KOPT-K1 (cell line): ENCODE measurements at regions not wholly inside any gene's neighbourhood (a gene's known extent, or its start where the extent isn't known, plus 50 kb on each side); places are given as distances from the start of the nearest gene placed in this dataset.
"Not testable (repeated sequence)": the region's sequence is repeated elsewhere in the genome, so short reads cannot be mapped to it uniquely, and the experiment has no call there.

ENCODE experiments used
- H3K27ac ChIP-seq: fragments of 200-600 bp; sonication (generic); 2 replicates; pipeline ENCODE4 v1.5.1; 2016; ENCODE audit warnings: antibody characterized with exemption, mild to moderate bottlenecking, low read depth, low read length; ENCODE audit not compliant: poor library complexity, severe bottlenecking
- H3K36me3 ChIP-seq: fragments of 200-600 bp; sonication (generic); 2 replicates; pipeline ENCODE4 v1.5.1; 2017; ENCODE audit warnings: antibody characterized with exemption, mild to moderate bottlenecking, low read length, moderate library complexity; ENCODE audit not compliant: insufficient read depth
- H3K9me3 ChIP-seq: fragments of 200-600 bp; sonication (generic); 2 replicates; pipeline ENCODE4 v1.5.1; 2017; ENCODE audit warnings: antibody characterized with exemption, low read length, mild to moderate bottlenecking; ENCODE audit not compliant: insufficient read depth, poor library complexity, severe bottlenecking

DNA sequence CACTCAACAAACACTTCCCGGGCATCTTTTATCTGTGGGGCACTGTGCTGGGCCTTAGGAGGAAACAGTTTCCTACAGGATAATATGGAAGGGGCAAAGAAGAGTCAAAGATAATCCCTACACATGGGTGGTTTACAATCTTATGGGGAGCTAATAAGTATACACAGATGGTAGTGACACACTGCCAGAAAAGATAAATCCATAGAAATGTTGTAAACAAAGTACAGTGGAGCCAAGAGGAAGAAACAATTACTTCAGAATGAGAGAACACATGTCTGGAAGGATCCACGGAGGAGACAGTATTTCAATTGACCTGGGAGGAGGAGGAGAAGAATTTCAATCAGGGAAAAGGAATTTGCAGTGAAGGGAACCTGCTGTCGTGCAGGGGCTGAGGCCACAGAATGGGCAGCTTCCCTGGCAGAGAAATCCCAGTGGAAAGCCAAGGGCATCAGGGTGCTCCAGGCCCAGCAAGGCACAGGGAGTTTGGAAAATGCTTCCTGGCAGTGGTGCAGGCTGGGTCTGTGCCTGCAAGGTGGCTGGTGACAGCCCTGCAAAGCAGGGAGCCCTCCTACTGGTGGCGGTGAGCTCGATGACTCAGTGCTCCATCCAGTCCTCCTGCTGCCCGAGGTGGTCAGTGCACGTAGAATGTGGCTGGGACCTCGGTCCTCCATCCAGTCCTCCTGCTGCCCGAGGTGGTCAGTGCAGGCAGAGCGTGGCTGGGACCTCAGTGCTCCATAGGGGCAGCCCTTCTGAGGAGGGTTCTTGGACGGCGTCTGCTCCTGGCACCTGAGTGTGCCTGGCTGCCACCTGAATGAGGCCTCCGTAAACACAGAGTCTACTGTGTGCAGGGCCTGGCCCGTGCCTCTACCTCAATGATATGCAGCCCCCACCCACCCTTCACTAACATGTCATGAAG, 444.3 kb upstream of the B3GAT1 start:
- H3K36me3 ChIP-seq: no peaks in the 10 kb centered on the region
- H3K9me3 ChIP-seq: no peaks in the 10 kb centered on the region

DNA sequence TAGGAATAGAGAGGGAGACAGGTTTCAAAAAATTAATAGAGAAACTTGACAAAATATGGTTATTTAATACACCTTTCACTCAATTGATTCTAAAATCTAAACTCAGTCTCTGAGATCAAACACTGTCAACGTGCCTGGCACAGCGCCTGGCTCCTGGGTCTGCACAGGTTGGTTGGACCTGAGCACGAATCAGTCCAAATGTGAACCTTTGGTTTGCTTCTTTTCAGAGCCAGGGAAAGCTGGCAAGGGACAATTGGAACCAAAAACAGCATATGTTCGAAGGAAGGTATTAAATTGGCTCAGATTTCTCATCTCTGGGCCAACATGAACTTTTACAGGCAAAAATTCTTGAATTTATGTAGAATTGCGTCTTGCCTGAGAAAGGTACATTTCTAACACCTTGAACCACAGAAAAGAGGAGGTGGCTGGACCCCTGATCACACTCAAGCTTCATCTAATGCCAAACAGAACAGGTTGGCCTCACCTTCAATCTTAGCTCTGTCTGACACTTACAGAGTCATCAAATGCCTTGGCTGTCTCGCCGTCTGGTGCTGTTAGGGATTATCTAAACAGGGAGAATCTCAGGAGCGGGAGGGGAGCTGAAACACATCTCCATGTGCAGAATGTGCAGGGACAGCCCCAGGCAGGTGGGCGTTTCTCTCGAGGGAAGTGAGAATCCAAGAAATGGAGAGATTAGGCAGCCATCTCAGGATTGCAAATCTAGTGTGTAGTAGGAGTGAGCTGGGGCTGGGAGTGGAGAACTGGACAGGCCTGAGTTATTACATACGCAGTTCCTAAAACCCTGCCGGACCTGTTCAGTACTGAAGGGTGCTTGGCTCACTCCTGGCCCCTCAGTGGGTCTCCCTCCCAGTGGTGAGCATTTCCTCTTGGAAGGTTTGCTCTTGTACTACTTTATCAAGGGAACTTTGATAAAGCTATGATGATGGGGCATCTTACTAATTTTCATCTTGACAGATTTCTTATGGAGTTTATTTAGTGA, 442.2 kb upstream of the B3GAT1 start:
- no peaks in the 10 kb centered on the region for H3K9me3 ChIP-seq
- H3K36me3 ChIP-seq: no peaks in the 10 kb centered on the region
- no peak overlapping the region for H3K27ac ChIP-seq

More for the DNA sequence above, 444.3 kb upstream of the B3GAT1 start:
- H3K27ac ChIP-seq: no peak overlapping the region

DNA sequence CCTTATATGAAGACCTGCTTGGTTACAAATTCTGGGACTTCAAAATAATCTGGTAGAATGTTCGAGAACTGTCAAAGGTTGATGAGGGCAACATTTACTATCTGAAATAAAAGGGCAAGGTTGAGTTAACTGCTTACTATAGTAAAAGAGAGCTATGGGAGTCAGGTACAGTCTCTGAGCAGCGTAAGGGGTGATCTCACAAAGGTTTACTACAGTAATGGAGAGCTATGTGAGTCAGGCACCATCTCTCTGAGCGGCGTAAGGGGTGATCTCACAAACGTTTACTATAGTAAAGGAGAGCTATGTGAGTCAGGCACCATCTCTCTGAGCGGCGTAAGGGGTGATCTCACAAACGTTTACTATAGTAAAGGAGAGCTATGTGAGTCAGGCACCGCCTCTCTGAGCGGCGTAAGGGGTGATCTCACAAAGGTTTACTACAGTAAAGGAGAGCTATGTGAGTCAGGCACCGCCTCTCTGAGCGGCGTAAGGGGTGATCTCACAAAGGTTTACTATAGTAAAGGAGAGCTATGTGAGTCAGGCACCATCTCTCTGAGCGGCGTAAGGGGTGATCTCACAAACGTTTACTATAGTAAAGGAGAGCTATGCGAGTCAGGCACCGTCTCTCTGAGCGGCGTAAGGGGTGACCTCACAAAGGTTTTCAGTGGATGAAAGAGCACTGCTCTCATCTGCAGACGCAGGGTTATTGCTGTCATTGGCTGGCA, 439.6 kb upstream of the B3GAT1 start:
- H3K36me3 ChIP-seq, H3K9me3 ChIP-seq, H3K27ac ChIP-seq: not testable (repeated sequence)

DNA sequence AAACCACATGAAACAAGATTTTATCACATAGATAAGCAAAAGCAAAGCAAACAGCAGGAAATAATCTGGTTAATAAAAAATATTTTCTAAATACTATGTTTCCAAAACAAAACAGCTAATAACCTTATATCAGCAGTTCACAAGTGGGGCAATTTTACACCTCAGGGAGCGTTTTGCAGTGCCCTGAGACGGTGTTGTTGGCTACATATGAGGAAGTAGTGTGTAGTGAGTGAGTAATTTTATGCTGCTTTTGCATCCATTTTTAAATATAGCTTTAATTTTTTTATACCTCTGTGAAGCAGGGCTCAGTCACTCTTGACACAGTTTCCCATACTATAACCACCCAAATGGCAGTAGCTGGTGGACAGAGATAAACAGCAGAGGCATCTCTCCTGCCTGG, 438.5 kb upstream of the B3GAT1 start:
- H3K9me3 ChIP-seq: no peaks in the 10 kb centered on the region
- no peaks in the 10 kb centered on the region for H3K36me3 ChIP-seq
- no peak overlapping the region for H3K27ac ChIP-seq

DNA sequence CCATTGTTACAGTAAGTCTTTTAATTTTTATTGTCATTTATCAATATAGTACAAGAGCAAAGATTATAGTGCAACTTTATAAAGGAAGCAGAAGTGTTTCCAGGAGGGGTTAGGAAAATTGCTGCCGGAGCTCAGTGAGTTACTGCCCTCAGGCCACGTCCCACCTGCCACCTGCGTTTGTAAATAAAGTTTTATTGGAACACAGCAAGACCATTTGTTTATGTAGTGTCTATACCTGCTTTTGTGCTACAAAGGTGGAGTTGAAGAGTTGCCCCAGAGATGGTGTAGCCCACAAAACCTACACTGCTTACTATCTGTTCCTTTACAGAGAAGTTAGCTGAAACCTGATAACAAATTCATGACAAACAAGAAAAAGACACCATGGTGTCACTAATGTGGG, 437.8 kb upstream of the B3GAT1 start:
- H3K36me3 ChIP-seq: no peaks in the 10 kb centered on the region
- no peaks in the 10 kb centered on the region for H3K9me3 ChIP-seq
- no peak overlapping the region for H3K27ac ChIP-seq

DNA sequence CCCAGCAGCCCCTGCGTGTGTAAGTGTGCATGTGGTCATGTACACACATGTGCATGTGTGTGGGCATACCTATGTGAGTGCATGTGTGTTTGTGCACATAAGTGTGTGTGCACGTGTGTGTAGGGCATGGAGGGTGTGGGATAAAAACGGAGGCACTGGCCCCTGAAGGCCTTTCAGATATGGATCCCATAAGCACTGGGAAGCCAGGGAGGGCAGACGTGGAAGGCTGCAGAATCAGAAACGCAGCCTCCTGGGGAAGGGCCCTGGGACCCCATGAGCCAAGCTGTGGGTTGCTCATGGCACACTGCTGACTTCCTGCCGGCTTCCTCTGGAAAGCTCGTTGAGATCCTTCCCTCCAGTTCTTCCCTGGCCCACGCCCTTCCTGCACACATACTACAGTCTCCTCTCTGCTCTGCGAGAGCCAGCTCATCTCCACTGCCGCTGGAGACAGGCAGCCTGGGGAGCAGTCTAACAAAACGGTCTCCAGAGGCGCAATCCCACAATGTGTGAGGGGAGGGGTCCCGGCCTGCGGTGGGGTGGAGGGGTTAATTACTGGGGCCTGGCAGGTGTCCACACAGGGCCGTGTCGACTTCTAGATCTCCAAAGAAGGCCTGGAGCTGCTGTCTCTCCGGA, 435.2 kb upstream of the B3GAT1 start:
- H3K27ac ChIP-seq: no peak overlapping the region
- H3K9me3 ChIP-seq: no peaks in the 10 kb centered on the region
- no peaks in the 10 kb centered on the region for H3K36me3 ChIP-seq

DNA sequence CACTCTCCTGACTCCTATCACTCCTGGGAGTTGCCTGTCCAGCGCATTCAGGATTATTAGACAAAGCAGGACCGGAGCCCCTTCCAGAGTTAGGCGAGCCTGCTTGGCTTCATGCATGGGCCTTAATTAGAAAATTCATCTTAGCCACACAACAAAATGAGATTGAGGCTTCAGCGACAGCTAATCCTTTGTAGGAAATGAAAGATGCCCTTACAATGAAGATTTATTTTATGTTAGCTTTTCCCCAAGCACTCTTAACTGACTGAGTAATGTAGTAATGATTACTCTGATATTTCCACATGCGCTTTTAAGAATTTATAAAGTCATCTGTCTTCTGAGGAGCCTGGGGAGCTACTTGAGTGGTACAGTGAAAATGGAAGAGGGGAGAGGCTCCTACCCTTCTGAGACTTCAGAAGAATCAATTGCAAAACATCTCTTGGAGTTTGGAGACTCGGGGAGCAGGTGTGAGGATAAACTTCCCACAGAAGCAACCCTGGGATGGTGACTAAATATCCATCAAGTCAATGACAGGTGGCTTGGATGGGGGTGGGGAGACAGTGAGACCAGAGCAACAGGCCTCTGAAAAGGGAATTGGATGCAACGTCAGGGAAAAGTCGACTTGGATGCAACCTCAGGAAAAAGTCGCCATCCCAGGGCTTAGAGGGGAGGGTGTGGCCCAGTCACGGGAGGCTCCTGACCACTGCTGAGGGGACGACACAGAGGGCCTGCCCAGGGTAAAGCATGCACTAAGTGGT, 434.5 kb upstream of the B3GAT1 start:
- H3K9me3 ChIP-seq: no peaks in the 10 kb centered on the region
- no peaks in the 10 kb centered on the region for H3K36me3 ChIP-seq
- H3K27ac ChIP-seq: no peak overlapping the region

DNA sequence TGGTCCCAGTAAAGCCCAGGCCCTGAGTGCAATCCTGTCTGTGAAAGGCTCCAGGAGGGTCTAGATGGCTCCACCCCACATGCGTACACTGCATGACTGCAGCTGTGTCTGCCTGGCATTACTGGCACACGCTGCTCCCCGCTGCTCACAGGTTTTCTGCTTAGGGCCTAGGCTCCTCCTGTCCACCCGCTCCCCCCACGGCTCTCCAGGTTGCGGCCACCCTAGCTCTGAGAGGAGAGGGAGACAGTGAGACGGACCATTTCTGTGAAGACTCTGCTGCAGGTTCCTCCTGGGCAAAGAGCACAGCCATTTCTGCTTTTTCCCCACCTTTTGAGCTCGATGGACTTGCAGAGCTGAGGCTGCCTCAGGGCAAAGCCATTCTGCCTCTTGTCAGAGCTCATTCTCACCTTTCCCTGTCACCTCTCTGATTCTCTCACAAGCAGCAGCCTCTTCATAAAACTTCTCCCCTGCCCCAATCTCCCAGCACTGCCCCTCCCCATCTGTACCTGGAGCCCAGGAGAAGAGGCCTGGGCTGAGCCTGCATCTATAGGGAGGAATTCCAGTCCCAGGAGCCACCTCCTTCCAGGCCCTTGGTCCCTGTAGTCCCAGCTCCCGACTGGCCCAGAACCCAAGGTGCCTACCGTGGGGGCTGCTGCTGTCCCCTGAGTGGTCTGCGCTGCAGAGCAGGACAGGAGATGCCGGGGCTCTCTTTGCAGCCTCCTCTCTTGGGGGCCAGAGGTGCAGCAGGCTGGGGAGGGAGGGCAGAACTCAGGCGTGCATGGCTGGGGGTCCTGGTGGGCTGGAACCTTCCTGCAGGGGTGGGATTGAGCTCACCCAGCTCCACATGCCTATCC, 433.7 kb upstream of the B3GAT1 start:
- no peaks in the 10 kb centered on the region for H3K36me3 ChIP-seq
- H3K27ac ChIP-seq: no peak overlapping the region
- no peaks in the 10 kb centered on the region for H3K9me3 ChIP-seq

DNA sequence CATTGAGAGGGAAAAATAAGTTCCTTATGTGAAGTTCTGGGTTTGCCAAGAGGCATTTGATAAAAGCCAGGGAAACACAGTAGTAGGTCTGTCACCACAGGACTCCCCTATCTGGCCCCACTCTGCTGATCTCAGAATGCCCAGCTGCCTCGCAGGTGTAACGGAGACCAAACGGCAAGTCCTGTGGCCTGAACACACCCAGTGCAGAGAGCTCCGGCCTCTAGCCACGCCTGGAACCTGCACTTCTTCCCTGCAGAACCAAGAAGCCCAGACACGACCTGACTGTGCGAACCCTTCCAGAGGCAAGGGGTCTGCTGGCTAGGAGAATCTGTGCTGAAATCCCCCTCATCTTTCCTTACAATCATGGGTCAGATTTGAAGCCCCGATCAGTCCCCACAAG, 432.8 kb upstream of the B3GAT1 start:
- H3K36me3 ChIP-seq: no peaks in the 10 kb centered on the region
- H3K9me3 ChIP-seq: no peaks in the 10 kb centered on the region
- H3K27ac ChIP-seq: no peak overlapping the region

DNA sequence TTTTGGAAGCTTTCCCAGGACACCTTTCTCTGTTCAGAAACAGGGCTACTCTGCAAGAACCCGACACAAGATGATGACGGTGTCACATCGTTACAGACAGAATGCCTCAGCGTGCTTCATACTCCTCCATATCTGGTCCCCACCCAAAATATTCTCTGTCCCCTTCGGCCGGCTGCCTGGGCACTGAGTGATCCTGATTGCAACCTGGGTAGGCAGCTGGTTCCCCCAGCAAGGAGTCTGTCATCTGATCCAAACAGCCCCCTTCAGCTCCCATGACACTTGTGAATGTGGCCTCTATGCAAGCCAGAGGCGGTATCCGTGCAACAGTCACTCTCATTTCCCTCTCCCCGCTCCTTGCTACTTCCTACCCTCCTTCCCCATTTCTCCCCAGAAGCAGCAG, 431.7 kb upstream of the B3GAT1 start:
- Histone ChIP-seq H3K9me3 (no peaks in the 10 kb centered on the region), H3K27ac (no peak overlapping the region), H3K36me3 (no peaks in the 10 kb centered on the region)

DNA sequence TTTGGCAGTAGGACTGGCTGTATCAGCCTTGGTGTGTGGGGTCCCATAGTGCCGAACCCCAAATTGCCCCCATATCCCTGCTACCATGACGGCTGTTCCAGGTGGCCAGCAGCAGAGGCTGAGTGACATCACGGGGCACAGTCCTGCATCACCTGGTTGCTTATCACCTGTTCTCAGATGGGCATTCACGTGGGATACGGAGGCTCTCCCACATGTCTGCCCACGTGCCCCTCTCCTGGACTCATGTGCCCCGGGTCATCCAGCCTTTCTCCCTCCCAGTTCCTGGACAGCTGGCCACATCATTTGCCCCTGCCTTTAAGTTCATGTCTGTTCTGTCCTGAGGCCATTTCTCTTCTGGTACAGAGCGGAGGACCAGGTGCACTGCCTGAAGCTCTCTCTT, 431.0 kb upstream of the B3GAT1 start:
- Histone ChIP-seq H3K36me3 (no peaks in the 10 kb centered on the region), H3K9me3 (no peaks in the 10 kb centered on the region), H3K27ac (no peak overlapping the region)

DNA sequence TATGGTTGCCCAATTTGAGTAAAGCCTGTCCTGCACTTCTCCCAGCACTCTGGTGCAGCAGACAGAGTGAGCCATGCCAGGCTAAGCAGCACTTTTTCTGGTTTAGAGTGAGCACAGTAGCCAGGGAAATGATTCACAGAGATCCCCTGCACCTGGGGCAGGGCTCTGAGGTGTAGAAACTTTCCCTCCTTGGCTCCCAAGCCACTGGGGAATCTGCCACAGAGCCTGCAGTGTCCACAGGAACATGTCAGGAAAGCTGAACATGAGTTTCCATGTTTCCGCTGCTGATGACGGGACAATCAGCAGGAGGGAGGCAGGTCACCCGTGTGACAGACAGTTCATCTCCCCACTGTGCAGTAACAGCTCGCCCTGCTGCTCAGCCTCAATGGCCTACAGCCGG, 429.9 kb upstream of the B3GAT1 start:
- no peak overlapping the region for H3K27ac ChIP-seq
- H3K9me3 ChIP-seq: no peaks in the 10 kb centered on the region
- no peaks in the 10 kb centered on the region for H3K36me3 ChIP-seq

DNA sequence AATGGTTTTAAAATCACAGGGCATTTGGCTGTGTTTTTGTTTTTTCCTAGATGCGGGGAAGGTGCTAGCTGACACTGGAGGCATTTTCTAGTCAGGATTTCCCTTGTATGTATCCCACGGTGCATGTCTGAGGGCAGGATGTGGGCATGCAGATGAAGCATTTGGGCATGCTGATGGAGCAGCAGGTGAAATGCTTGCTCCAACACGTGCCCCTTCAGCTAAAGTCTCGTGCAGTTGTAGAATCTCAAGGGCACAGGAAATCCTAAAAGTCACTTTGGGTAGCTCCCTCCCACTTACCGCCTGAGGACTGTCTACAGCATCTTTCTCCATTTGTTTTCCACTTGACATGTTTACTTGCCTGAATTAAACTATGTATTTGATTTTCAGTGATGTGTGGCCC, 429.4 kb upstream of the B3GAT1 start:
- Histone ChIP-seq H3K27ac (no peak overlapping the region), H3K9me3 (no peaks in the 10 kb centered on the region), H3K36me3 (no peaks in the 10 kb centered on the region)
